Astrocyte of the spinal cord (primary cell): ENCODE measurements at regions not wholly inside any gene's neighbourhood (a gene's known extent, or its start where the extent isn't known, plus 50 kb on each side); places are given as distances from the start of the nearest gene placed in this dataset.
"Not testable (repeated sequence)": the region's sequence is repeated elsewhere in the genome, so short reads cannot be mapped to it uniquely, and the experiment has no call there.

Source experiments
- DNase-seq: peaks from one replicate; pipeline ENCODE4 v3.0.0; 2011; ENCODE audit warnings: low read depth, low spot score
- H3K4me3 ChIP-seq: 2 replicates; pipeline ENCODE4 v1.5.1; 2011; ENCODE audit warnings: low read depth, mild to moderate bottlenecking, low read length, moderate library complexity
- in situ Hi-C: cut with HindIII; loops from 2 replicates; pipeline ENCODE4 v1.10.0; 2017; ENCODE audit warnings: low sequenced_read_pairs
- TF ChIP-seq, protein P1 (sequence below): IDR thresholded peaks from 2 replicates; pipeline ENCODE4 v1.5.1; 2012; ENCODE audit warnings: low read depth, mild to moderate bottlenecking, low read length, inconsistent platforms

DNA sequence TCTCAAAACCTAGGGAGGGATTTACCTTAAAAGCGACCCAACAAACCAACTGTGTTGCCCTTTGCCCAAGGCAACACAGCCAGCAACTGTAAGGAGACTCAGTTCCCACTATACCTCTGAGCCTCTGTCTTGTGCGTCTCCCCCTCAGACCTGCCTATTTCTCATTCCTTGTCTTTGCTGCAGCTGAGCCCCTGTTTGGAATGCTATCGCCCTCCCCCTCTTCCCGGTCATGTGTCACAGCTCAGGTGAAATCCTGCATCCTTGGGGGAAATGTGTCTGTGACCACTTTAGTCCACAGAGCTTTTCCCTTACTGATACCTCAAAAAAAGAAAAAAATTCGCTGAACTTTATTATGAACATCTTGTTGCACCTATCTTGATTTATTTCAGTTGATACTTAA is 52.0 kb upstream of the LRIG1 start:
- in situ Hi-C loops = no loop called here
- DNase-seq = no peak
- H3K4me3 ChIP-seq = no peak overlapping the region
- TF ChIP-seq, protein P1, sequence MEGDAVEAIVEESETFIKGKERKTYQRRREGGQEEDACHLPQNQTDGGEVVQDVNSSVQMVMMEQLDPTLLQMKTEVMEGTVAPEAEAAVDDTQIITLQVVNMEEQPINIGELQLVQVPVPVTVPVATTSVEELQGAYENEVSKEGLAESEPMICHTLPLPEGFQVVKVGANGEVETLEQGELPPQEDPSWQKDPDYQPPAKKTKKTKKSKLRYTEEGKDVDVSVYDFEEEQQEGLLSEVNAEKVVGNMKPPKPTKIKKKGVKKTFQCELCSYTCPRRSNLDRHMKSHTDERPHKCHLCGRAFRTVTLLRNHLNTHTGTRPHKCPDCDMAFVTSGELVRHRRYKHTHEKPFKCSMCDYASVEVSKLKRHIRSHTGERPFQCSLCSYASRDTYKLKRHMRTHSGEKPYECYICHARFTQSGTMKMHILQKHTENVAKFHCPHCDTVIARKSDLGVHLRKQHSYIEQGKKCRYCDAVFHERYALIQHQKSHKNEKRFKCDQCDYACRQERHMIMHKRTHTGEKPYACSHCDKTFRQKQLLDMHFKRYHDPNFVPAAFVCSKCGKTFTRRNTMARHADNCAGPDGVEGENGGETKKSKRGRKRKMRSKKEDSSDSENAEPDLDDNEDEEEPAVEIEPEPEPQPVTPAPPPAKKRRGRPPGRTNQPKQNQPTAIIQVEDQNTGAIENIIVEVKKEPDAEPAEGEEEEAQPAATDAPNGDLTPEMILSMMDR = no peak

DNA sequence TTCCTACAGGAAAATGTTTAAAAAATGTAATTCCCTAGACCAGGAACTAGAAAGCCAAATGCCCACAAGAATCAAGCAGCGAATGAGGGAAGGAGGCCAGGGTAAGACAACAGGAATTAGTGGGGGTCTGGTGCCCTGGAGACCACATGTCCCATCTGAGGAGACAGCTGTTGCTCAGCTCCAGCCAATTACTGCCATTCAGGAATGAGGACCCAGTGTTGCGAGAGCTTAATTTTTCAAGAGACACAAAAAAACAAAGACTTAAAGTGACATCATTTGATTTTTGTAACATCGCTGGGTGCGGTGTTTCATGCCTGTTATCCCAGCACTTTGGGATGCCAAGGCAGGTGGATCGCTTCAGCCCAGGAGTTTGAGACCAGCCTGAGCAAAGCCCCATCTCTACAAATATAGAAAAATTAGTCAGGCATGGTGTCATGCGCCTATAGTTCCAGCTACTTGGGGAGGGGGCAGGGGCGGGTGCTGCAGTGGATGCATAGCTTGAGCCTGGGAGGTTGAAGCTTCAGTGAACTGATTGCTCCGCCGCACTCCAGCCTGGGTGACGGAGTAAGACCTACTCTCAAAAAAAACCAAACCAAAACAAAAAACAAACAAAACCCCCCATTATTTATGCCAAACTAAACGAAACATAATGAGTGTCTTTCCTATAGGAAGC is 52.8 kb upstream of the LRIG1 start:
- no peak for DNase-seq
- H3K4me3 ChIP-seq = no peak overlapping the region
- TF ChIP-seq, protein P1 = no peak
- in situ Hi-C loops = no loop called here

DNA sequence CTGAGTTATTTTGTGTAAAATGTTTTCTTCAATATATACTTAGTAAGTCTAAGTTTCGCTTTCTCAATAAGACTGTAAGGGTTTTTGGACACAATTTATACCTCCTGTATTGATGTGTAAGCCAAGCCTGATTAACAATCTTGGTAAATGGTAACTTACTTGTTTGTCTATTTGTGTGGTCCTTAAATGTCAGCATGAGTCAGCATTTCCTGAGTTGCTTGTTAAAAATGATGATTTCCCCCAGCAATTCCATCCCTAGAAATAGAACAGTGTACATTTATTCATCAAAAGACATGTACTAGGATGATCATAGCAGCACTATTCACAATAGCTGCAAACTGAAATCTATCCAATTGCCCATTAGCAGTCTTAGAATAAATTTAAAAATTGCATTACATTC is 53.4 kb upstream of the LRIG1 start:
- H3K4me3 ChIP-seq = no peak overlapping the region
- TF ChIP-seq, protein P1 = no peak
- in situ Hi-C loops = no loop called here
- peak; percentile 38 for DNase-seq

DNA sequence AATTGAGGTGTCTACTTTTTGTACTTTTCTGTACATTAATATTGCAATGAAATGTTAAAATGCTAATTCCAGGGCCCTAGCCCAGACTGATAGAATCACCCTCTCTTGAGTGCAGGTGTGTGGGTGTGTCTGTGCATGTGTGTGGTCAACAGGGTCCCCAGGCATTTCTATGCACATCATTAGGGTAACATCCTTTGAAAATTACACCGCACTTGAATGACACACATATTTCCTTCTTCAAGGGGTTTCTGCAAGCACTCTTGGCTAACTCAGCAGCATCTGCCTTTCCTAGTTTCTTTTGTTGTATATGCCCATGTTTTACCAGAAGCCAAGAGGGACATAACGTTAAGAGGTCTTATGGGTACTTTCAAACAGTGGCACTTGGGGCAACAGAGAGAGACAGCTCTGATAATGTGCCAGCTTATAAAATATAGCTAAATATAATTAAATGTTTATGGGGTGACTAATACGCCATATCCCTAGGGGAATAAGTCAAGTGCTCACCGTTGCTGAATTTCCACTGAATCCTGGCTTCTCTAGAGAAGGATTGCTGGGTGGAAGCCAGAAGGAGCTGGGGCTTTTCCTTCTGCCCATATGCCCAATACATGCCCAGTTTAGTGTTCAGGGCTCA is 54.5 kb upstream of the LRIG1 start:
- TF ChIP-seq, protein P1 = no peak
- no peak for DNase-seq
- in situ Hi-C loops = no loop called here
- no peak overlapping the region for H3K4me3 ChIP-seq

DNA sequence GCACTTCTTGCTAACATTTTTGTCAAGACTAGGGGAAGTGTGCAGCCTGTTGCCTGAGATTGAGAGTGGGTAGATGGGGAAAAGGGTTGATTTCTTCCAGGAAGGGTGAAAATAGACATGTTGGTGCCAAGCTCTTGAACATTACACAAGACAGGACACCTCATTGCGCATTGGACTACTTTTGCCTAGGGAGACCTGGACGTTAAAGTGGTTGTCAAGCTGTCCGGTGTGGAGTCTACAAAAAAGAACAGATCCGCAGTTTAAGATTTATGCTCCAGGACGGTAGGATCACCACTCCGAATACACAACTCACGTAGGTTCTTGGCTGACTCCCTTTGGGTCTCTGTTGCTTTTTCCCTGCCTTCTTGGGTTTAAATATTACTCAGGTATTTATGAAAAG is 56.3 kb upstream of the LRIG1 start:
- TF ChIP-seq, protein P1 = no peak

DNA sequence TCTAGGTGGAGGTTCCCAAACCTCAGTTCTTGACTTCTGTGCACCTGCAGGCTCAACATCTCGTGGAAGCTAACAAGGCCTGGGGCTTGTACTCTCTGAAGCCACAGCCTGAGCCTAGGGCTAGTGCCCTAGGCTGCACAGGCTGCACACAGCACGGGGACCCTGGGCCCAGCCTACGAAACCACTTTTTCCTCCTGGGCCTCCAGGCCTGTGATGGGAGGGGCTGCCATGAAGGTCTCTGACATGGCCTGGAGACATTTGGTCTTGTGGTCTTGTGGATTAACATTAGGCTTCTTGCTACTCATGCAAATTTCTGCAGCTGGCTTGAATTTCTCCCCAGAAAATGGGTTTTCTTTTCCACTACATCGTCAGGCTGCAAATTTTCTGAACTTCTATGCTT is 59.1 kb upstream of the LRIG1 start:
- H3K4me3 ChIP-seq, in situ Hi-C loops, DNase-seq: not testable (repeated sequence)

More for the DNA sequence above, 56.3 kb upstream of the LRIG1 start:
- no peak for DNase-seq
- H3K4me3 ChIP-seq = no peak overlapping the region
- in situ Hi-C loops = no loop called here

DNA sequence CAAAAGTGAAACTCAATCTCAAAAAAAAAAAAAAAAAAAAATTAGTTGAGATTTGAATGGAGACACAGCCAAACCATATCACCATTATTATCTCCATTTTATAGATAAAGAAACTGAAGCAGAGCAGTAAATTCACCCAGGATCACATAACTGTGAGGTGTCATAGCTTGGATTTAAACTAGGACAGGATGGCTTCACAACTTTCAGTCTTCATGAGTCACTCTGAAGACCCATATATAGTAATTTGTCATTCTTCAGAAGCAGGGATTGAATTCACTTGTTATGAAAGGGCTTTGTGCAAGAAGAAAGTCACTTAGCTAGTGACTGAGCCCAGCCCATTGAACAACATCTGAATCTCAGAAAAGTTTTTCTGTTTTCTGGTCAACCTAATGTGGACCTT is 60.5 kb upstream of the LRIG1 start:
- DNase-seq = no peak
- TF ChIP-seq, protein P1 = no peak
- in situ Hi-C loops = no loop called here
- H3K4me3 ChIP-seq = no peak overlapping the region
